Frontal cortex (tissue), 3 donors: ENCODE measurements at regions not wholly inside any gene's neighbourhood (a gene's known extent, or its start where the extent isn't known, plus 50 kb on each side); places are given as distances from the start of the nearest gene placed in this dataset.
"Not testable (repeated sequence)": the region's sequence is repeated elsewhere in the genome, so short reads cannot be mapped to it uniquely, and the experiment has no call there.

Source experiments
- DNase-seq, 2 donors: peaks; one replicate each; pipeline ENCODE4 v3.0.0; 2012; ENCODE audit warnings: low spot score in 2 of 2
- FAIRE-seq: peaks from 2 replicates; lab custom pipeline; 2012; peaks lifted over from hg19 to GRCh38; lab: Jason Lieb, UNC
- donor health status: control.
- donor health status: control.
- donor health status: control.

DNA sequence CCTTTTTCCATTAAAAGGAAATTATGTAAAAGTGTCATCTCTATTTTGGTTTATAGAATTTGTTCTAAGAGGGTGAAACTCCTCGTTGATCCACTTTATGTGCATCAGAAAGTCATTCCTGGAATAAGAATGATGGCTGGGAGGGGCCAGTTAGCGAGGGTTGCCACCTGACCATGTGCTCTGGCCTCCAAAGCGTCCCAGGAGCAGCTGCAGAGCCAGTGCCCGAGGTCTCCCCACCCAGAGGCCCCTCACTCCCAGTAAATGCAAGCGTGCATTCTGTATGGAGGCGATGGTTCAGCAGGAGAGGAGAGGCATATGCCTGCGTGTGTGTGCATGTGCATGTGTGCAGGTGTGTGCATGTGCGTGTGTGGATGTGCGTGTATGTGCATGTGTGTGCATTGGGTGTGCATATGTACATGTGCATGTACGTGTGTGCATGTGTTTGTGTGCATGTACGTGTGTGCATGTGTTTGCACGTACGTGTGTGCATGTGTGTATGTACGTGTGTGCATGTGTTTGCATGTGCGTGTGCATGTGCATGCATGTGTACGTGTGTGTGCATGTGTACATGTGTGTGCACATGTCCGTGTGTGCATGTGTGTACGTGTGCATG lies 345.8 kb downstream of the TEX29 start:
- no peak for FAIRE-seq
- DNase-seq: no peak

DNA sequence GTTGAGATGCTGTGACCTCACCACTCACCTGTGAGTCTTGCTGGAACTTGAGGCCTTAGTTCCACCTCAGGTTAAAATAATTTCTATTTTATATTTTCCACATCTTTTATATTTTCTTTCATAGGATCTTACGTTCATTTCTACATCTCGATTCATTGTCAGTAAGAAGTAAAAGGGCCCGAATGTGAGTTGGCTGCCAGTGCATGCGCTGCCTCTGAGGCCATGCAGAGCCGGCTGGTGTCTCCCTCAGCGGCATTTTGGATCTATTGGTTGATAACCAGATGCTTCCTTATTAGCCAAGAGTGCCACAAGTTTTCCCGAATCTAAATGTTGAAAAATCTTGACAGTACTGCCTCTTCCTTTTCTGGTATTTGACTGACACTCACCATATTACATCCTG lies 347.3 kb downstream of the TEX29 start:
- DNase-seq (no peak), FAIRE-seq (no peak)

- DNase-seq (no peak), FAIRE-seq (no peak)
These were observed 348.0 kb downstream of the TEX29 start for GRCh38 chr13:111668451-111668850.

DNA sequence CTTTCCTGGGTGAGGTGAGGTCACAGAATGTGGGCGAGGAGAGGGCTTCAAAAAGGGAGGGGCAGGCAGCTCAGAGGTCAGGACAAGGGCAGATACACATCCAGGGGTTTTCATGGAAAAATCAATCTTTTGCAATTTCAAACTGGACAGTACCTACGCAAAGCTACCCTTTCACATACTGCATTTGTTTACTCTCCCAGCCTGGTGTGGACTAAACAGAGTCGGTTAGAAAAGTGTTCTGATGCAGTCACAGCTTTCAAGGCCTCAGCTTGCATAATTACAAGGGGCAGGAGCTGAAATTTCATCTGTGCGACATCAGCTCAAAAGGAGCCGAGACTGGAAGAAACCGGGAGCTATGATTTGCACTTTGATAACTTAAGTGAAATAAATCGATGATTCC lies 351.8 kb downstream of the TEX29 start:
- FAIRE-seq, DNase-seq: not testable (repeated sequence)

GRCh38 chr13:111678120-111678882 lies 357.9 kb downstream of the TEX29 start:
- not testable (repeated sequence) for DNase-seq, FAIRE-seq

DNA sequence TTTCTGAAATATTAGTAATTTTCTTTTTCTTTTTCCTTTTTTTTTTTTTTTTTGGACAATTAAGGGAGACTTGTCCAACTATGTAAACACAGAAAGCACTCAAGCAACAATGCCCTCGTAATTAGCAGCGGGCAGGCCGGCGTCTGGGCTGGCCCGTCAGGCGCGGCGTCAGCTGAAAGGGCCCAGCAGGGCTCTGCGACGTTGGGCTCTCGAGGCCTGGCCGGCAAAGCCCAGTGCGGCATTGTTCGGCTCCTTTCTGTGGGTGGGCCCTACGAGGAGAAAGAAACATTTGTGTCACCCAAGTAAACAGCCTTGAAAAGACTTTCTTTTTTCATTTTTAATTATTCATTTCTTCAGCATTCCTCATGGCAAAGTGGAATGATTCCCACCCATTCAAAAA lies 359.2 kb downstream of the TEX29 start:
- not testable (repeated sequence) for FAIRE-seq, DNase-seq

DNA sequence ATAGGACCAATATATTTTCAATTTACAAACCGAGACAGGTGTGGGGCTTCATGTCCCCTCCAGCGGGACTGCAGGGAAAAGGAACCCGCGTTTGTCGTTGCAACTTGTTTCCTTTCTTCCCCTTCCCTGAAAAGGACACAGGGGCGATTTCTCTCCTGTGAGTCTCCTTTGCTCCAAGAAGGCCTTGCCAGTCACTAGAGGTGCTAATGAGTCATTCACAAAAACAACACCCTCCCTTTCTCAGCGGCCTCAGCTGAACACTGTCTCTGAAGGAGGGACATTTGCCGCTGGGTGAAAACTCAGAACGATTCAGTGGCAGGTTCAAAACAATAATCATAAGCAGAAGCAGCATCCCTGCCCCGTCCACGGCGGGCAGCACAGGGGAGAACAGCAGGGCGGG lies 359.7 kb downstream of the TEX29 start:
- not testable (repeated sequence) for DNase-seq, FAIRE-seq

DNA sequence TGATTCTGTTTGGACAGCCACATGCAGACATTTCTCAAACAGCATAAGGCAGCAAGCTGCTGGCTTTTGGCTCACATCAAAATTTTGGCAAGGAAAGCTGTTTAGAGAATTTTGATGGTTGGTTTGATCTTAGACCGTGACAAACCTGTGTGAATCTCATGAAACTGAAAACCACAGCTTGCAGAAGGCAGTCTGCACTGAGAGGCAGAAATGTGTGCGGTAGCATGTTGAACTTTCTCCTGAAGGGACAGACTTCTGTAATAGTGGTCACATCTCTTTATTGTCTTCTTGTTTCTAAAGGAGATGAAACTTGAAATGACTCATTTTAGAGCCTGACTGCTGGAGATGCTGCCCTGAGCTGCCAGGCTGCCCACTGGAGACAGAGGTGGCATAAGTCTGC lies 371.6 kb downstream of the TEX29 start:
- FAIRE-seq, DNase-seq: not testable (repeated sequence)

- not testable (repeated sequence) for FAIRE-seq, DNase-seq
These were observed 370.8 kb upstream of the SOX1 start for GRCh38 chr13:111696121-111696520.

DNA sequence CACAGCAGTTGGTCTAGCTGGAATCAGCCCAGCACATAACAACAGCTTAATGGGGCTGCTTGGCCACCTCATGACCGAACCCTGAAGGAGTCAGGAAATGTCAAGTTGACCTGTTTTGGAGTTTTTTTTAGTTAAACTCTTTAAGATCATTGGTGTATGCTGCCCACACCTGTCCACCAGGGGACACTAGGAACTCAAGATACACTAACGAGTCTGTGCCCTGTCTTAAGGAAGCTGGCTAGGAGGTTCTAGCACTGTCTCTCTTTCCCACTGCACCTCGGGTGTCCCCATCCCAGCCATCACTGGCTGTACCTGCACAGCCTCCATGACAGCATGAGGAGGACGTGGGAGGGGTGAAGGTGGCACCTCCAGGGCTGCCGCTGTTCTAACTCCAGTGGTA lies 364.9 kb upstream of the SOX1 start:
- not testable (repeated sequence) for DNase-seq, FAIRE-seq
